ENCODE measurements at regions not wholly inside any gene's neighbourhood (a gene's known extent, or its start where the extent isn't known, plus 50 kb on each side); places are given as distances from the start of the nearest gene placed in this dataset.

GRCh38 chr16:82323171-82323570, 153.1 kb upstream of the MPHOSPH6 start:
- Histone ChIP-seq H3K4me1 (ENCODE audit: insufficient read depth, low read length) (no peaks in the 10 kb centered on the region), H4K20me1 (ENCODE audit: insufficient read depth, low read length) (no peaks in the 10 kb centered on the region), H3K27ac (ENCODE audit: low read depth, low read length) (no peak overlapping the region), H3K79me2 (ENCODE audit: insufficient read depth, low read length) (no peaks in the 10 kb centered on the region), H3K36me3 (ENCODE audit: insufficient read depth, low read length) (no peaks in the 10 kb centered on the region), H2AFZ (ENCODE audit: low read length) (no peak overlapping the region), H3K27me3 (ENCODE audit: insufficient read depth, low read length) (no peaks in the 10 kb centered on the region), H3K9me3 (ENCODE audit: low read depth, low read length) (no peaks in the 10 kb centered on the region), H3K4me2 (ENCODE audit: insufficient read depth, low read length) (no peak overlapping the region), H3K4me3 (ENCODE audit: insufficient read depth, low read length) (no peak overlapping the region)
- TF ChIP-seq, protein P1, sequence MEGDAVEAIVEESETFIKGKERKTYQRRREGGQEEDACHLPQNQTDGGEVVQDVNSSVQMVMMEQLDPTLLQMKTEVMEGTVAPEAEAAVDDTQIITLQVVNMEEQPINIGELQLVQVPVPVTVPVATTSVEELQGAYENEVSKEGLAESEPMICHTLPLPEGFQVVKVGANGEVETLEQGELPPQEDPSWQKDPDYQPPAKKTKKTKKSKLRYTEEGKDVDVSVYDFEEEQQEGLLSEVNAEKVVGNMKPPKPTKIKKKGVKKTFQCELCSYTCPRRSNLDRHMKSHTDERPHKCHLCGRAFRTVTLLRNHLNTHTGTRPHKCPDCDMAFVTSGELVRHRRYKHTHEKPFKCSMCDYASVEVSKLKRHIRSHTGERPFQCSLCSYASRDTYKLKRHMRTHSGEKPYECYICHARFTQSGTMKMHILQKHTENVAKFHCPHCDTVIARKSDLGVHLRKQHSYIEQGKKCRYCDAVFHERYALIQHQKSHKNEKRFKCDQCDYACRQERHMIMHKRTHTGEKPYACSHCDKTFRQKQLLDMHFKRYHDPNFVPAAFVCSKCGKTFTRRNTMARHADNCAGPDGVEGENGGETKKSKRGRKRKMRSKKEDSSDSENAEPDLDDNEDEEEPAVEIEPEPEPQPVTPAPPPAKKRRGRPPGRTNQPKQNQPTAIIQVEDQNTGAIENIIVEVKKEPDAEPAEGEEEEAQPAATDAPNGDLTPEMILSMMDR (IDR thresholded peaks at IDR 0.05; ENCODE audit: extremely low read depth, low read depth, low read length) = no peak
- no peak for DNase-seq (ENCODE audit: insufficient read length, low spot score, missing footprints)

DNA sequence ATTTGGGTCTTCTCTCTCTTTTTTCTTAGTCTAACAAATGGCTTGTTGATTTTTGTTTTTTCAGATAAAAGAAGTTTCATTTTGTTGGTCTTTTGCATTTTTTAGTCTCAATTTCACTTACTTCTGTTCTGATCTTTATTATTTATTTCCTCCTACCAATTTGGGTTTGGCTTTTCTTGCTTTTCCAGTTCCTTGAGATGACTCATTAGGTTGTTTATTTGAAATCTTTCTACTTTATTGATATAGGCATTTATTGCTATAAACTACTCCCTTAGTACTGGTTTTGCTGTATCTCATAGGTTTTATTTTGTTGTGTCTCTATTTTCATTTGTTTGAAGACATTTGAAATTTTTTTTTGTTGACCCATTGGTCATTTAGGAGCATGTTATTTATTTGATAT, 152.2 kb upstream of the MPHOSPH6 start:
- no peaks in the 10 kb centered on the region for H3K4me1 ChIP-seq (ENCODE audit: insufficient read depth, low read length)
- no peaks in the 10 kb centered on the region for H3K36me3 ChIP-seq (ENCODE audit: insufficient read depth, low read length)
- no peaks in the 10 kb centered on the region for H3K9me3 ChIP-seq (ENCODE audit: low read depth, low read length)
- no peak overlapping the region for H2AFZ ChIP-seq (ENCODE audit: low read length)
- no peaks in the 10 kb centered on the region for H3K27me3 ChIP-seq (ENCODE audit: insufficient read depth, low read length)
- no peak for DNase-seq (ENCODE audit: insufficient read length, low spot score, missing footprints)
- no peak overlapping the region for H3K4me3 ChIP-seq (ENCODE audit: insufficient read depth, low read length)
- TF ChIP-seq, protein P1 (IDR thresholded peaks at IDR 0.05; ENCODE audit: extremely low read depth, low read depth, low read length) = no peak
- H3K4me2 ChIP-seq (ENCODE audit: insufficient read depth, low read length) = no peak overlapping the region
- H3K79me2 ChIP-seq (ENCODE audit: insufficient read depth, low read length) = no peaks in the 10 kb centered on the region
- no peaks in the 10 kb centered on the region for H4K20me1 ChIP-seq (ENCODE audit: insufficient read depth, low read length)
- H3K27ac ChIP-seq (ENCODE audit: low read depth, low read length) = no peak overlapping the region

DNA sequence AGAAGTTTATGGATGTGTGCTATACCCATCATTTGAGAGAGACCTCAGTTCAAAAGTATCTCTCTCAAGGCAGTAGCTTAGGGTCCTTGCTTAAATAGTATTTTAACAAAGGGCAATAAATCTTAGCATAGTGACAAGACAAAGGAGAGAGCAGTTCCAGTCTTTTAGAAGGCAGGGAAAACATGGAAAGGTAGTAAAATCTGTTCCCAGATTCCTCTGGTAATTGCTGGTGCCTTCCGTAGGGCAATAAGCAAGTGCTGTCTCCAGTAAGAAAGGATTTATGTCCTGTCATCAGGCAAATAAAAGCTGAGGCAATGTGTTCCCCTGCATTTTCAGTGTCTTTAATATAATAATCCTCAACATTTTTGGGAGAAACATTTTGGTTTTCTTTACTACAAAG, 149.0 kb upstream of the MPHOSPH6 start:
- H3K9me3 ChIP-seq (ENCODE audit: low read depth, low read length) = no peaks in the 10 kb centered on the region
- H3K79me2 ChIP-seq (ENCODE audit: insufficient read depth, low read length) = no peaks in the 10 kb centered on the region
- TF ChIP-seq, protein P1 (IDR thresholded peaks at IDR 0.05; ENCODE audit: extremely low read depth, low read depth, low read length) = no peak
- H3K4me3 ChIP-seq (ENCODE audit: insufficient read depth, low read length) = no peak overlapping the region
- H3K4me1 ChIP-seq (ENCODE audit: insufficient read depth, low read length) = no peaks in the 10 kb centered on the region
- H2AFZ ChIP-seq (ENCODE audit: low read length) = no peak overlapping the region
- H4K20me1 ChIP-seq (ENCODE audit: insufficient read depth, low read length) = no peaks in the 10 kb centered on the region
- no peak for DNase-seq (ENCODE audit: insufficient read length, low spot score, missing footprints)
- no peaks in the 10 kb centered on the region for H3K36me3 ChIP-seq (ENCODE audit: insufficient read depth, low read length)
- H3K4me2 ChIP-seq (ENCODE audit: insufficient read depth, low read length) = no peak overlapping the region
- H3K27ac ChIP-seq (ENCODE audit: low read depth, low read length) = no peak overlapping the region
- no peaks in the 10 kb centered on the region for H3K27me3 ChIP-seq (ENCODE audit: insufficient read depth, low read length)

GRCh38 chr16:82317411-82318167, 147.6 kb upstream of the MPHOSPH6 start:
- Histone ChIP-seq H3K27ac (ENCODE audit: low read depth, low read length) (no peak overlapping the region), H4K20me1 (ENCODE audit: insufficient read depth, low read length) (no peaks in the 10 kb centered on the region)
- no peak for DNase-seq (ENCODE audit: insufficient read length, low spot score, missing footprints)

More at GRCh38 chr16:82317411-82318167, 147.6 kb upstream of the MPHOSPH6 start:
- no peaks in the 10 kb centered on the region for H3K36me3 ChIP-seq (ENCODE audit: insufficient read depth, low read length)
- H3K9me3 ChIP-seq (ENCODE audit: low read depth, low read length) = no peaks in the 10 kb centered on the region
- H2AFZ ChIP-seq (ENCODE audit: low read length) = no peak overlapping the region
- no peak overlapping the region for H3K4me3 ChIP-seq (ENCODE audit: insufficient read depth, low read length)
- no peaks in the 10 kb centered on the region for H3K4me1 ChIP-seq (ENCODE audit: insufficient read depth, low read length)
- TF ChIP-seq, protein P1 (IDR thresholded peaks at IDR 0.05; ENCODE audit: extremely low read depth, low read depth, low read length) = no peak
- H3K27me3 ChIP-seq (ENCODE audit: insufficient read depth, low read length) = no peaks in the 10 kb centered on the region
- no peak overlapping the region for H3K4me2 ChIP-seq (ENCODE audit: insufficient read depth, low read length)
- H3K79me2 ChIP-seq (ENCODE audit: insufficient read depth, low read length) = no peaks in the 10 kb centered on the region

Data from osteoblast (primary cell).